B cell (primary cell): ENCODE measurements at regions not wholly inside any gene's neighbourhood (a gene's known extent, or its start where the extent isn't known, plus 50 kb on each side); places are given as distances from the start of the nearest gene placed in this dataset.

Experiments
- ATAC-seq: fragments of 200-7000 bp; cut with Tn5 transposase; one replicate; pipeline ENCODE4 v1.10.0; 2021; ENCODE audit warnings: low read depth, mild to moderate bottlenecking, moderate number of reproducible peaks, moderate library complexity
- CTCF ChIA-PET: fragments of 350-600 bp; sonication (Branson Sonifier 250); formaldehyde crosslinking; loops from one replicate; lab custom pipeline; 2021; ENCODE audit warnings: antibody characterized with exemption, inconsistent platforms; lab: Charles Lee
- POLR2A ChIA-PET: fragments of 350-600 bp; sonication (Branson Sonifier 250); formaldehyde crosslinking; loops from one replicate; lab custom pipeline; 2021; ENCODE audit warnings: antibody characterized with exemption; lab: Charles Lee
- DNase-seq: peaks from one replicate; pipeline ENCODE4 v3.0.0; 2013
- H2AFZ ChIP-seq: 2 replicates; pipeline ENCODE4 v1.6.1; 2012; ENCODE audit warnings: mild to moderate bottlenecking, low read depth, low read length; ENCODE audit not compliant: insufficient read depth, poor library complexity, severe bottlenecking
- H3K27ac ChIP-seq, 2 donors: 1 replicate in 1 of 2; 2 replicates in 1 of 2; pipeline ENCODE4 v1.5.1; 2012 to 2013; ENCODE audit warnings: low read length in 2 of 2, mild to moderate bottlenecking in 2 of 2, moderate library complexity in 1 of 2
- H3K27me3 ChIP-seq, 4 experiments: fragments of 200-600 bp in 1 of 4; sonication (generic) in 1 of 4; replicated peaks in 1 of 4; 1 replicate in 2 of 4; 2 replicates in 2 of 4; pipeline versions ENCODE4 v1.6.1 to v1.7.0; 2013 to 2016; ENCODE audit warnings: low read length in 3 of 4, mild to moderate bottlenecking in 2 of 4, mixed read lengths in 1 of 4, moderate library complexity in 1 of 4; ENCODE audit not compliant: insufficient read depth in 4 of 4, control insufficient read depth in 3 of 4; ENCODE audit errors: control extremely low read depth in 1 of 4
- H3K36me3 ChIP-seq, 2 experiments: replicated peaks in 1 of 2; 1 replicate in 1 of 2; 2 replicates in 1 of 2; pipeline versions ENCODE4 v1.6.1 to v1.7.1; 2013; ENCODE audit warnings: low read length in 1 of 2; ENCODE audit not compliant: insufficient read depth in 2 of 2, control insufficient read depth in 1 of 2; ENCODE audit errors: control extremely low read depth in 1 of 2, extremely low read depth in 1 of 2
- H3K4me1 ChIP-seq, 2 donors: fragments of 200-600 bp in 1 of 2; sonication (generic) in 1 of 2; 1 replicate in 1 of 2; 2 replicates in 1 of 2; pipeline versions ENCODE4 v1.5.1 to v1.6.1; 2013 to 2017; ENCODE audit warnings: low read length in 2 of 2; ENCODE audit not compliant: control insufficient read depth in 2 of 2, insufficient read depth in 2 of 2
- H3K4me2 ChIP-seq: replicated peaks from 2 replicates; pipeline ENCODE3; 2012; ENCODE audit warnings: mild to moderate bottlenecking, low read depth, low read length; ENCODE audit not compliant: poor library complexity, severe bottlenecking
- H3K4me3 ChIP-seq, 5 experiments: fragments of 200-600 bp in 1 of 5; sonication (generic) in 1 of 5; 1 replicate in 3 of 5; 2 replicates in 2 of 5; pipeline versions ENCODE4 v1.5.1 to v1.7.0; 2011 to 2016; ENCODE audit warnings: low read length in 4 of 5, mild to moderate bottlenecking in 4 of 5, low read depth in 2 of 5, control low read depth in 1 of 5, moderate library complexity in 1 of 5; ENCODE audit not compliant: insufficient read depth in 1 of 5; ENCODE audit errors: control extremely low read depth in 1 of 5, extremely low read depth in 1 of 5
- H3K79me2 ChIP-seq: fragments of 200-600 bp; sonication (generic); one replicate; pipeline ENCODE4 v1.6.0; 2016; ENCODE audit warnings: low read length; ENCODE audit not compliant: control insufficient read depth, insufficient read depth
- H3K9ac ChIP-seq: fragments of 200-600 bp; sonication (generic); 2 replicates; pipeline ENCODE4 v1.6.1; 2017; ENCODE audit warnings: mild to moderate bottlenecking, low read length, moderate library complexity
- H3K9me3 ChIP-seq, 3 donors: one replicate each; pipeline versions ENCODE4 v1.6.1 to v1.7.1; 2013; ENCODE audit warnings: low read length in 2 of 3; ENCODE audit not compliant: control insufficient read depth in 2 of 3, insufficient read depth in 1 of 3; ENCODE audit errors: control extremely low read depth in 1 of 3
- H4K20me1 ChIP-seq: 2 replicates; pipeline ENCODE4 v1.6.0; 2012; ENCODE audit warnings: mild to moderate bottlenecking, low read length; ENCODE audit not compliant: insufficient read depth, control insufficient read depth, poor library complexity, severe bottlenecking
- H3K27ac Mint-ChIP-seq: one replicate; pipeline ENCODE4 v1.8.0; 2021; ENCODE audit warnings: mixed read lengths
- H3K27me3 Mint-ChIP-seq: one replicate; pipeline ENCODE4 v1.8.0; 2021; ENCODE audit warnings: mixed read lengths
- H3K4me1 Mint-ChIP-seq: one replicate; pipeline ENCODE4 v1.8.0; 2021; ENCODE audit warnings: mixed read lengths
- H3K4me3 Mint-ChIP-seq: one replicate; pipeline ENCODE4 v1.8.0; 2021; ENCODE audit warnings: mixed read lengths
- H3K9me3 Mint-ChIP-seq: one replicate; pipeline ENCODE4 v1.8.0; 2022; ENCODE audit warnings: mixed read lengths; ENCODE audit not compliant: insufficient read depth
- EZH2 ChIP-seq: IDR thresholded peaks from 2 replicates; pipeline ENCODE4 v1.6.1; 2012; ENCODE audit warnings: borderline replicate concordance, low read depth, mild to moderate bottlenecking, moderate library complexity, low read length; ENCODE audit not compliant: insufficient read depth, poor library complexity, severe bottlenecking
- WGBS: methylation state at CpG from one replicate; pipeline ENCODE4 v1.1.5; 2013; ENCODE audit warnings: missing lambda C conversion rate; ENCODE audit not compliant: insufficient coverage; 5-methylcytosine and 5-hydroxymethylcytosine counted together
- intact Hi-C: fragments of 100-400 bp; cut with micrococcal nuclease; formaldehyde crosslinking; loops from one replicate; pipeline ENCODE4 v1.10.0; 2022
- TF ChIP-seq, protein P1 (sequence below): fragments of 200-600 bp; IDR thresholded peaks from one replicate; pipeline ENCODE4 v1.8.0; 2022; ENCODE audit warnings: antibody characterized with exemption, mild to moderate bottlenecking

DNA sequence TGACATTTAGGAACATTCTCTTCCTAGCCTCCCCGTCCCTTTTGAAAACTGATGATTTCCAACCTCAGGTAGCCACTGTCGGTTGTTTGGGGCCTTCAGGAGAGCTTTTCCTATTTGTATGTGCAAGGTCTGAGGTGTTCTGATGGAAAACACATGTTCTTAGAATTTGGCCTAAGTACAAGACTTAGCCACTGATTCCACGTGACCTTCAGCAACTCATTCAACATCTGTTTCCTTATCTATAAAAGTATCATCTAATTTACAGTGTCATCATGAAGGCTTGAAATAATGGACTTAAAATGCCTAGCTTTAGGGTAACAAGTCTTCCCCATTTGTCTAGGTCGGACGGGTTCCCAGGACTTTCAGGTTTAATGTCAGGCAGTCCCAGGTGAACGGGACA is 259.3 kb downstream of the SOX9 start:
- no peaks in the 10 kb centered on the region for H3K27me3 ChIP-seq
- H3K4me1 Mint-ChIP-seq: no peaks in the 10 kb centered on the region
- H3K4me2 ChIP-seq: no peak overlapping the region
- H3K9me3 Mint-ChIP-seq: no peaks in the 10 kb centered on the region
- CTCF ChIA-PET: no interaction called here
- H3K9ac ChIP-seq: no peak overlapping the region
- POLR2A ChIA-PET: no interaction called here
- TF ChIP-seq EZH2: no peak
- TF ChIP-seq, protein P1, sequence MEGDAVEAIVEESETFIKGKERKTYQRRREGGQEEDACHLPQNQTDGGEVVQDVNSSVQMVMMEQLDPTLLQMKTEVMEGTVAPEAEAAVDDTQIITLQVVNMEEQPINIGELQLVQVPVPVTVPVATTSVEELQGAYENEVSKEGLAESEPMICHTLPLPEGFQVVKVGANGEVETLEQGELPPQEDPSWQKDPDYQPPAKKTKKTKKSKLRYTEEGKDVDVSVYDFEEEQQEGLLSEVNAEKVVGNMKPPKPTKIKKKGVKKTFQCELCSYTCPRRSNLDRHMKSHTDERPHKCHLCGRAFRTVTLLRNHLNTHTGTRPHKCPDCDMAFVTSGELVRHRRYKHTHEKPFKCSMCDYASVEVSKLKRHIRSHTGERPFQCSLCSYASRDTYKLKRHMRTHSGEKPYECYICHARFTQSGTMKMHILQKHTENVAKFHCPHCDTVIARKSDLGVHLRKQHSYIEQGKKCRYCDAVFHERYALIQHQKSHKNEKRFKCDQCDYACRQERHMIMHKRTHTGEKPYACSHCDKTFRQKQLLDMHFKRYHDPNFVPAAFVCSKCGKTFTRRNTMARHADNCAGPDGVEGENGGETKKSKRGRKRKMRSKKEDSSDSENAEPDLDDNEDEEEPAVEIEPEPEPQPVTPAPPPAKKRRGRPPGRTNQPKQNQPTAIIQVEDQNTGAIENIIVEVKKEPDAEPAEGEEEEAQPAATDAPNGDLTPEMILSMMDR: no peak
- no peak overlapping the region for H3K27ac ChIP-seq
- H2AFZ ChIP-seq: no peak overlapping the region
- H3K79me2 ChIP-seq: no peaks in the 10 kb centered on the region
- no peaks in the 10 kb centered on the region for H3K4me1 ChIP-seq
- H3K9me3 ChIP-seq: peaks cover 0 to 3% (median 0%) of the 10 kb centered on the region in 3 donors
- no peak for ATAC-seq
- H3K4me3 ChIP-seq: no peak overlapping the region
- no peaks in the 10 kb centered on the region for H3K36me3 ChIP-seq
- no peak overlapping the region for H3K4me3 Mint-ChIP-seq
- no CpG with 5 or more reads among the region's 6 CpGs for WGBS
- intact Hi-C loops: no loop called here
- no peak overlapping the region for H3K27ac Mint-ChIP-seq
- peaks cover 9% of the 10 kb centered on the region for H3K27me3 Mint-ChIP-seq
- no peak for DNase-seq
- no peaks in the 10 kb centered on the region for H4K20me1 ChIP-seq

DNA sequence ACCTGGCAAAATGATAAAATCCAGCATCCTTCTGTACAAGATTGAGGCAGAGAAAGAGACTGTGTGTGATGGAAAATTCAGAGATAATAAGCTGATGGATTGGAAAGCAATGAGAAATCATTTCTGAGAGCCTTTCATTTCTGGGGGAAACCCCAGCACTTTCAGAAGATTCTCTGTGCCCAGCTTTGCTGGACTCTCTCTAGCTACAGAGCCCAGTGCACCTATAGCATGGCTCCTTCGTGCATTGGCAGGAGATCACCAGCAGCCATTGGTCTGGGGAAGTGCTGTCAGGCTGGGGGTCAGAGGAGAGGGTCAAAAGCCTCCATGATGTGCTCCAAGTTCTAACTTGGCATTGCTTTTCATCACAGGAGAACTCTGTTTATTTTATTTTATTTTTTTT is 259.9 kb downstream of the SOX9 start:
- Histone ChIP-seq H3K9ac (no peak overlapping the region), H3K9me3 (peaks cover 0 to 3% (median 0%) of the 10 kb centered on the region in 3 donors), H3K36me3 (no peaks in the 10 kb centered on the region), H3K4me2 (no peak overlapping the region), H3K4me1 (no peaks in the 10 kb centered on the region), H3K79me2 (no peaks in the 10 kb centered on the region), H3K4me3 (no peak overlapping the region), H2AFZ (no peak overlapping the region), H3K27me3 (no peaks in the 10 kb centered on the region), H3K27ac (no peak overlapping the region), H4K20me1 (no peaks in the 10 kb centered on the region)
- intact Hi-C loops: no loop called here
- DNase-seq (no peak), ATAC-seq (no peak)
- Mint-ChIP-seq H3K4me1 (no peaks in the 10 kb centered on the region), H3K27me3 (peaks cover 7% of the 10 kb centered on the region), H3K27ac (no peak overlapping the region), H3K4me3 (no peak overlapping the region), H3K9me3 (no peaks in the 10 kb centered on the region)
- TF ChIP-seq, protein P1: no peak
- TF ChIP-seq EZH2: no peak
- 71% methylated on average over 1 of the region's 1 CpG for WGBS
- CTCF ChIA-PET: no interaction called here
- POLR2A ChIA-PET: no interaction called here
